Liver (tissue), 8 donors: ENCODE measurements at regions not wholly inside any gene's neighbourhood (a gene's known extent, or its start where the extent isn't known, plus 50 kb on each side); places are given as distances from the start of the nearest gene placed in this dataset.

Experiments used
- DNase-seq: peaks from one replicate; pipeline ENCODE4 v3.0.0-alpha.2; 2017; ENCODE audit warnings: low spot score
- H3K27ac ChIP-seq, 2 donors: one replicate each; pipeline ENCODE4 v1.7.0; 2013; ENCODE audit warnings: inconsistent platforms in 2 of 2, low read length in 2 of 2, control low read depth in 1 of 2, low read depth in 1 of 2, mild to moderate bottlenecking in 1 of 2
- H3K27me3 ChIP-seq, 4 donors: one replicate each; pipeline versions ENCODE4 v1.6.1 to v1.7.0; 2013; ENCODE audit warnings: low read length in 3 of 4, inconsistent platforms in 1 of 4, mild to moderate bottlenecking in 1 of 4, moderate library complexity in 1 of 4; ENCODE audit not compliant: control insufficient read depth in 4 of 4, insufficient read depth in 4 of 4
- H3K36me3 ChIP-seq, 4 donors: one replicate each; pipeline versions ENCODE4 v1.6.1 to v1.7.0; 2013; ENCODE audit warnings: low read length in 3 of 4, mild to moderate bottlenecking in 3 of 4, low read depth in 1 of 4, moderate library complexity in 1 of 4; ENCODE audit not compliant: control insufficient read depth in 4 of 4, insufficient read depth in 3 of 4
- H3K4me1 ChIP-seq, 4 donors: one replicate each; pipeline versions ENCODE4 v1.6.1 to v1.7.0; 2013; ENCODE audit warnings: low read length in 3 of 4, mild to moderate bottlenecking in 3 of 4, moderate library complexity in 1 of 4; ENCODE audit not compliant: control insufficient read depth in 4 of 4, insufficient read depth in 4 of 4
- H3K4me3 ChIP-seq, 3 donors: one replicate each; pipeline versions ENCODE4 v1.6.1 to v1.7.0; 2013; ENCODE audit warnings: low read length in 3 of 3, control low read depth in 1 of 3, low read depth in 1 of 3, mild to moderate bottlenecking in 1 of 3
- H3K9ac ChIP-seq, 2 donors: one replicate each; pipeline ENCODE4 v1.7.0; 2013; ENCODE audit warnings: low read length in 2 of 2, mild to moderate bottlenecking in 2 of 2, moderate library complexity in 2 of 2, control low read depth in 1 of 2, low read depth in 1 of 2
- H3K9me3 ChIP-seq, 4 donors: one replicate each; pipeline versions ENCODE4 v1.6.1 to v1.7.0; 2013; ENCODE audit warnings: low read length in 3 of 4; ENCODE audit not compliant: control insufficient read depth in 4 of 4
- EGR1 ChIP-seq, 2 donors: IDR thresholded peaks; 2 replicates each; pipeline ENCODE4 v1.6.1; 2016 to 2018; ENCODE audit warnings: antibody characterized with exemption in 2 of 2, low read depth in 2 of 2
- FOXA1 ChIP-seq: IDR thresholded peaks from 2 replicates; pipeline ENCODE4 v1.6.1; 2016; ENCODE audit warnings: antibody characterized with exemption
- FOXA2 ChIP-seq: IDR thresholded peaks from 2 replicates; pipeline ENCODE4 v1.6.1; 2016; ENCODE audit warnings: antibody characterized with exemption
- GABPA ChIP-seq, 2 donors: IDR thresholded peaks in 1 of 2; conservative IDR thresholded peaks in 1 of 2; 2 replicates each; pipeline ENCODE4 v1.6.1; 2016; ENCODE audit warnings: antibody characterized with exemption in 2 of 2, mild to moderate bottlenecking in 1 of 2, moderate library complexity in 1 of 2
- HNF4A ChIP-seq, 2 donors: conservative IDR thresholded peaks; 2 replicates each; pipeline ENCODE4 v1.6.1; 2016; ENCODE audit warnings: antibody characterized with exemption in 2 of 2, mild to moderate bottlenecking in 2 of 2
- HNF4G ChIP-seq: IDR thresholded peaks from 2 replicates; pipeline ENCODE4 v1.6.1; 2016; ENCODE audit warnings: antibody characterized with exemption
- JUND ChIP-seq, 2 donors: IDR thresholded peaks; 2 replicates each; pipeline ENCODE4 v1.6.1; 2016; ENCODE audit warnings: antibody characterized with exemption in 2 of 2
- NR2F2 ChIP-seq: IDR thresholded peaks from 2 replicates; pipeline ENCODE4 v1.6.1; 2016; ENCODE audit warnings: antibody characterized with exemption
- RAD21 ChIP-seq, 2 donors: IDR thresholded peaks; 2 replicates each; pipeline ENCODE4 v1.6.1; 2016; ENCODE audit warnings: antibody characterized with exemption in 2 of 2, mild to moderate bottlenecking in 2 of 2
- RXRA ChIP-seq, 2 donors: IDR thresholded peaks; 2 replicates each; pipeline ENCODE4 v1.6.1; 2017 to 2018; ENCODE audit warnings: antibody characterized with exemption in 2 of 2, mild to moderate bottlenecking in 1 of 2
- SP1 ChIP-seq: IDR thresholded peaks from 2 replicates; pipeline ENCODE4 v1.6.1; 2018; ENCODE audit warnings: antibody characterized with exemption, mild to moderate bottlenecking
- TAF1 ChIP-seq: conservative IDR thresholded peaks from 2 replicates; pipeline ENCODE4 v1.6.1; 2016; ENCODE audit warnings: antibody characterized with exemption, mild to moderate bottlenecking
- YY1 ChIP-seq: IDR thresholded peaks from 2 replicates; pipeline ENCODE4 v1.6.1; 2016; ENCODE audit warnings: antibody characterized with exemption, mild to moderate bottlenecking
- WGBS: extraction: QIAGEN DNeasy Blood & Tissue Kit; methylation state at CpG from one replicate; pipeline ENCODE4 v1.1.7; 2013; 5-methylcytosine and 5-hydroxymethylcytosine counted together
- TF ChIP-seq, protein P1 (sequence below): IDR thresholded peaks from 2 replicates; pipeline ENCODE4 v1.6.1; 2016; ENCODE audit warnings: antibody characterized with exemption
- TF ChIP-seq, protein P2 (sequence below): fragments of 150-350 bp; IDR thresholded peaks from 2 replicates; pipeline ENCODE4 v1.5.1; 2017; ENCODE audit warnings: improper control_type of control experiment, low read depth, low read length; ENCODE audit not compliant: missing input control
- TF ChIP-seq, protein P3 (sequence below): IDR thresholded peaks from 2 replicates; pipeline ENCODE4 v1.6.1; 2016; ENCODE audit warnings: antibody characterized with exemption
- TF ChIP-seq, protein P4 (sequence below): IDR thresholded peaks from 2 replicates; pipeline ENCODE4 v1.6.1; 2016; ENCODE audit warnings: antibody characterized with exemption
- TF ChIP-seq, protein P5 (sequence below): IDR thresholded peaks from 2 replicates; pipeline ENCODE4 v1.6.1; 2016; ENCODE audit warnings: antibody characterized with exemption, mild to moderate bottlenecking
- donor health status: healthy.
- donor health status: healthy.
- donor health status: healthy.
- donor health status: healthy.
- donor health status: healthy.

DNA sequence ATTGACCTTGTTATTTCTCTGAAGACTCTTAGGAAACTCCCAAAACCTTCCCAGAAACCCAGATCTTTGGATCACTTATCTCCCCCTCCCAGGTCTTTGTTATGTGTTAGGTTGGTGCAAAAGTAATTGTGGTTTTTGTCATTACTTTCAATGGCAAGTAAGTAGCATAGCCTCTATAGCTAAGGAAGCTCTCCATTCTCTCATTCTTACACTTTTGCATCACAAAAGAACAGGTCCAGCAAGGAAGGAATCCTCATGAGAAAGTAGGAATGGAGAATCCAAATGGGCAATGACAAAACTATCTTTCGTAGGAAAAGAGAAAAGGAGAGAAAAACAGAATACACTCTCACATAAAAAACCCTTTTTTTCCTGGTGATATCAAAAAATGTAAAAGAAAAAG is 81.3 kb upstream of the ELAVL2 start:
- no peaks in the 10 kb centered on the region for H3K9me3 ChIP-seq
- H3K9ac ChIP-seq: no peak overlapping the region
- H3K27ac ChIP-seq: no peak overlapping the region
- H3K4me1 ChIP-seq: no peaks in the 10 kb centered on the region
- no peaks in the 10 kb centered on the region for H3K36me3 ChIP-seq
- H3K27me3 ChIP-seq: no peaks in the 10 kb centered on the region
- H3K4me3 ChIP-seq: no peak overlapping the region
- 72% methylated on average over 1 of the region's 1 CpG for WGBS
- TF ChIP-seq GABPA (IDR thresholded peaks at IDR 0.05 in 1 of 2, conservative IDR thresholded peaks at IDR 0.05 in 1 of 2) (no peak), YY1 (no peak), HNF4G (no peak), FOXA1 (no peak), NR2F2 (no peak), HNF4A (conservative IDR thresholded peaks at IDR 0.05) (no peak), EGR1 (IDR thresholded peaks at IDR 0.05; ENCODE audit: low read depth in 2 of 2) (no peak), RAD21 (IDR thresholded peaks at IDR 0.05) (no peak), FOXA2 (no peak), TAF1 (no peak), RXRA (IDR thresholded peaks at IDR 0.05) (no peak), SP1 (no peak), JUND (IDR thresholded peaks at IDR 0.05) (no peak)
- TF ChIP-seq, protein P1, sequence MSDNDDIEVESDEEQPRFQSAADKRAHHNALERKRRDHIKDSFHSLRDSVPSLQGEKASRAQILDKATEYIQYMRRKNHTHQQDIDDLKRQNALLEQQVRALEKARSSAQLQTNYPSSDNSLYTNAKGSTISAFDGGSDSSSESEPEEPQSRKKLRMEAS: no peak
- TF ChIP-seq, protein P2, sequence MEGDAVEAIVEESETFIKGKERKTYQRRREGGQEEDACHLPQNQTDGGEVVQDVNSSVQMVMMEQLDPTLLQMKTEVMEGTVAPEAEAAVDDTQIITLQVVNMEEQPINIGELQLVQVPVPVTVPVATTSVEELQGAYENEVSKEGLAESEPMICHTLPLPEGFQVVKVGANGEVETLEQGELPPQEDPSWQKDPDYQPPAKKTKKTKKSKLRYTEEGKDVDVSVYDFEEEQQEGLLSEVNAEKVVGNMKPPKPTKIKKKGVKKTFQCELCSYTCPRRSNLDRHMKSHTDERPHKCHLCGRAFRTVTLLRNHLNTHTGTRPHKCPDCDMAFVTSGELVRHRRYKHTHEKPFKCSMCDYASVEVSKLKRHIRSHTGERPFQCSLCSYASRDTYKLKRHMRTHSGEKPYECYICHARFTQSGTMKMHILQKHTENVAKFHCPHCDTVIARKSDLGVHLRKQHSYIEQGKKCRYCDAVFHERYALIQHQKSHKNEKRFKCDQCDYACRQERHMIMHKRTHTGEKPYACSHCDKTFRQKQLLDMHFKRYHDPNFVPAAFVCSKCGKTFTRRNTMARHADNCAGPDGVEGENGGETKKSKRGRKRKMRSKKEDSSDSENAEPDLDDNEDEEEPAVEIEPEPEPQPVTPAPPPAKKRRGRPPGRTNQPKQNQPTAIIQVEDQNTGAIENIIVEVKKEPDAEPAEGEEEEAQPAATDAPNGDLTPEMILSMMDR: no peak
- TF ChIP-seq, protein P3, sequence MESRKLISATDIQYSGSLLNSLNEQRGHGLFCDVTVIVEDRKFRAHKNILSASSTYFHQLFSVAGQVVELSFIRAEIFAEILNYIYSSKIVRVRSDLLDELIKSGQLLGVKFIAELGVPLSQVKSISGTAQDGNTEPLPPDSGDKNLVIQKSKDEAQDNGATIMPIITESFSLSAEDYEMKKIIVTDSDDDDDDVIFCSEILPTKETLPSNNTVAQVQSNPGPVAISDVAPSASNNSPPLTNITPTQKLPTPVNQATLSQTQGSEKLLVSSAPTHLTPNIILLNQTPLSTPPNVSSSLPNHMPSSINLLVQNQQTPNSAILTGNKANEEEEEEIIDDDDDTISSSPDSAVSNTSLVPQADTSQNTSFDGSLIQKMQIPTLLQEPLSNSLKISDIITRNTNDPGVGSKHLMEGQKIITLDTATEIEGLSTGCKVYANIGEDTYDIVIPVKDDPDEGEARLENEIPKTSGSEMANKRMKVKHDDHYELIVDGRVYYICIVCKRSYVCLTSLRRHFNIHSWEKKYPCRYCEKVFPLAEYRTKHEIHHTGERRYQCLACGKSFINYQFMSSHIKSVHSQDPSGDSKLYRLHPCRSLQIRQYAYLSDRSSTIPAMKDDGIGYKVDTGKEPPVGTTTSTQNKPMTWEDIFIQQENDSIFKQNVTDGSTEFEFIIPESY: no peak
- TF ChIP-seq, protein P4, sequence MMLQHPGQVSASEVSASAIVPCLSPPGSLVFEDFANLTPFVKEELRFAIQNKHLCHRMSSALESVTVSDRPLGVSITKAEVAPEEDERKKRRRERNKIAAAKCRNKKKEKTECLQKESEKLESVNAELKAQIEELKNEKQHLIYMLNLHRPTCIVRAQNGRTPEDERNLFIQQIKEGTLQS: no peak
- no peak for DNase-seq

DNA sequence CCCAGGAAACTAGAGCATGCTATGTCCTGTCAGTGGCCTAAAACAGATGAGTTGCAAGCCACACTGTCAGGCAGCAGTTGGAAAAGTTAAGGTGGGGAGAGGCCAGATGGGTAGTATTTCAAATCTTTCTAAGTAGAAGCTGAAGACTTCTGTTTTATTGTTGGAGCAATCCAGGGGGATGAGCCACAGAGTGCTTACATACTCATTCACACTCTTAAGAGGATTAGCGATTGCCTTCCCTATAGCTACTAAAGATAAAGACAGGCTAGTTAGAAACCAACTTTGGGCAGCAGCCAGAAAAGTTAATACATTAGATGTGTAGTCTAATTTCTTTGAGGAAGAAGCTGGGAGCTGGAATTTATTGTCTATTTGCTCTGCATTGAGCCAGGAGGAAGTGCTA is 61.7 kb upstream of the ELAVL2 start:
- 66% methylated on average over 1 of the region's 1 CpG for WGBS
- H3K4me3 ChIP-seq: no peak overlapping the region
- TF ChIP-seq TAF1 (no peak), NR2F2 (no peak), FOXA1 (no peak), RXRA (IDR thresholded peaks at IDR 0.05) (no peak), JUND (IDR thresholded peaks at IDR 0.05) (no peak), HNF4A (conservative IDR thresholded peaks at IDR 0.05) (no peak), YY1 (no peak), SP1 (no peak), FOXA2 (no peak), RAD21 (IDR thresholded peaks at IDR 0.05) (no peak), EGR1 (IDR thresholded peaks at IDR 0.05; ENCODE audit: low read depth in 2 of 2) (no peak), GABPA (IDR thresholded peaks at IDR 0.05 in 1 of 2, conservative IDR thresholded peaks at IDR 0.05 in 1 of 2) (no peak), HNF4G (no peak)
- TF ChIP-seq, protein P4: no peak
- TF ChIP-seq, protein P3: no peak
- TF ChIP-seq, protein P5, sequence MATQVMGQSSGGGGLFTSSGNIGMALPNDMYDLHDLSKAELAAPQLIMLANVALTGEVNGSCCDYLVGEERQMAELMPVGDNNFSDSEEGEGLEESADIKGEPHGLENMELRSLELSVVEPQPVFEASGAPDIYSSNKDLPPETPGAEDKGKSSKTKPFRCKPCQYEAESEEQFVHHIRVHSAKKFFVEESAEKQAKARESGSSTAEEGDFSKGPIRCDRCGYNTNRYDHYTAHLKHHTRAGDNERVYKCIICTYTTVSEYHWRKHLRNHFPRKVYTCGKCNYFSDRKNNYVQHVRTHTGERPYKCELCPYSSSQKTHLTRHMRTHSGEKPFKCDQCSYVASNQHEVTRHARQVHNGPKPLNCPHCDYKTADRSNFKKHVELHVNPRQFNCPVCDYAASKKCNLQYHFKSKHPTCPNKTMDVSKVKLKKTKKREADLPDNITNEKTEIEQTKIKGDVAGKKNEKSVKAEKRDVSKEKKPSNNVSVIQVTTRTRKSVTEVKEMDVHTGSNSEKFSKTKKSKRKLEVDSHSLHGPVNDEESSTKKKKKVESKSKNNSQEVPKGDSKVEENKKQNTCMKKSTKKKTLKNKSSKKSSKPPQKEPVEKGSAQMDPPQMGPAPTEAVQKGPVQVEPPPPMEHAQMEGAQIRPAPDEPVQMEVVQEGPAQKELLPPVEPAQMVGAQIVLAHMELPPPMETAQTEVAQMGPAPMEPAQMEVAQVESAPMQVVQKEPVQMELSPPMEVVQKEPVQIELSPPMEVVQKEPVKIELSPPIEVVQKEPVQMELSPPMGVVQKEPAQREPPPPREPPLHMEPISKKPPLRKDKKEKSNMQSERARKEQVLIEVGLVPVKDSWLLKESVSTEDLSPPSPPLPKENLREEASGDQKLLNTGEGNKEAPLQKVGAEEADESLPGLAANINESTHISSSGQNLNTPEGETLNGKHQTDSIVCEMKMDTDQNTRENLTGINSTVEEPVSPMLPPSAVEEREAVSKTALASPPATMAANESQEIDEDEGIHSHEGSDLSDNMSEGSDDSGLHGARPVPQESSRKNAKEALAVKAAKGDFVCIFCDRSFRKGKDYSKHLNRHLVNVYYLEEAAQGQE: no peak
- TF ChIP-seq, protein P2: no peak
- TF ChIP-seq, protein P1: no peak
- H3K27ac ChIP-seq: no peak overlapping the region
- H3K9ac ChIP-seq: no peak overlapping the region
- H3K9me3 ChIP-seq: peaks cover 0 to 3% (median 1%) of the 10 kb centered on the region in 4 donors
- H3K4me1 ChIP-seq: no peaks in the 10 kb centered on the region
- H3K36me3 ChIP-seq: no peaks in the 10 kb centered on the region
- no peak for DNase-seq
- H3K27me3 ChIP-seq: no peaks in the 10 kb centered on the region
